ENCODE measurements at regions not wholly inside any gene's neighbourhood (a gene's known extent, or its start where the extent isn't known, plus 50 kb on each side); places are given as distances from the start of the nearest gene placed in this dataset.

DNA sequence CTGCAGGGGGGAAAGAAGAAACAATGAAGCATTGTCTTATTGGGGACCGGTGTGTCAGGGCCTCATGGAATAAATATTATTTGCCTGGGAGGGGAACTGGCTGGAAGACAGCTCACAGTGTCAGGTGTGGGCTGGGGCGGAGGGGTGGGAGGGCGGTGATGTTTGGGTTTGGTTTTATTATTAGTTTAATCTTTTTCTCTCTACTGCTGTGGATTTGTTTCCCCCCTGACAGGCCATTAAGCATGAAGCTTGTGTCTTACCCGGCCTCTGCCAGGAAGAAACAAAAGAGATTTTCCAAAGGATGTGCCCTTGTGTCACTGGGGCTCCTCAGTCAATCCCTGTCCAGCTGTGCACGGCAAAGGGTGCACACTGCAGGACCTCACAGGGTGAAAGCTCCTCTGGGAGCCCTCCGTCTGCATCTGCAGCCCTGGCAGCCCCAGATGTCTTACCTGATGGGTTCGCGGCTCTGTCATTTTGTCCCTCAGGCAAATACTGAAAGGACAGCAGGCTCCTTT is 203.1 kb upstream of the TMEM45B start:
- Histone ChIP-seq H3K9me3 (ENCODE audit: control insufficient read depth in 1 of 2, insufficient read depth in 1 of 2, low read depth in 1 of 2, low read length in 2 of 2) (no peaks in the 10 kb centered on the region), H3K27me3 (ENCODE audit: insufficient read depth, low read length) (no peaks in the 10 kb centered on the region), H4K20me1 (ENCODE audit: insufficient read depth) (no peaks in the 10 kb centered on the region), H3K4me2 (ENCODE audit: low read length) (no peak overlapping the region), H3K27ac (ENCODE audit: low read depth, low read length) (no peak overlapping the region), H3K36me3 (ENCODE audit: control insufficient read depth in 1 of 2, insufficient read depth in 2 of 2, low read length in 2 of 2) (no peaks in the 10 kb centered on the region), H3K9ac (ENCODE audit: low read length) (no peak overlapping the region), H2AFZ (ENCODE audit: low read depth, low read length, poor library complexity, severe bottlenecking) (no peak overlapping the region), H3K4me1 (ENCODE audit: control insufficient read depth in 1 of 2, insufficient read depth in 2 of 2, low read length in 2 of 2) (peaks cover 0 to 7% of the 10 kb centered on the region in 2 experiments; a peak in 1 of 4 replicates), H3K79me2 (ENCODE audit: insufficient read depth, low read length) (no peaks in the 10 kb centered on the region), H3K4me3 (replicated peaks in 1 of 2; ENCODE audit: low read depth in 1 of 2, low read length in 2 of 2) (no peak overlapping the region), H3K9me2 (ENCODE audit: insufficient read depth) (no peaks in the 10 kb centered on the region)
- TF ChIP-seq, protein P1, sequence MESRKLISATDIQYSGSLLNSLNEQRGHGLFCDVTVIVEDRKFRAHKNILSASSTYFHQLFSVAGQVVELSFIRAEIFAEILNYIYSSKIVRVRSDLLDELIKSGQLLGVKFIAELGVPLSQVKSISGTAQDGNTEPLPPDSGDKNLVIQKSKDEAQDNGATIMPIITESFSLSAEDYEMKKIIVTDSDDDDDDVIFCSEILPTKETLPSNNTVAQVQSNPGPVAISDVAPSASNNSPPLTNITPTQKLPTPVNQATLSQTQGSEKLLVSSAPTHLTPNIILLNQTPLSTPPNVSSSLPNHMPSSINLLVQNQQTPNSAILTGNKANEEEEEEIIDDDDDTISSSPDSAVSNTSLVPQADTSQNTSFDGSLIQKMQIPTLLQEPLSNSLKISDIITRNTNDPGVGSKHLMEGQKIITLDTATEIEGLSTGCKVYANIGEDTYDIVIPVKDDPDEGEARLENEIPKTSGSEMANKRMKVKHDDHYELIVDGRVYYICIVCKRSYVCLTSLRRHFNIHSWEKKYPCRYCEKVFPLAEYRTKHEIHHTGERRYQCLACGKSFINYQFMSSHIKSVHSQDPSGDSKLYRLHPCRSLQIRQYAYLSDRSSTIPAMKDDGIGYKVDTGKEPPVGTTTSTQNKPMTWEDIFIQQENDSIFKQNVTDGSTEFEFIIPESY (IDR thresholded peaks at IDR 0.05; ENCODE audit: extremely low read depth, insufficient replicate concordance, low read length) = no peak
- TF ChIP-seq, protein P2, sequence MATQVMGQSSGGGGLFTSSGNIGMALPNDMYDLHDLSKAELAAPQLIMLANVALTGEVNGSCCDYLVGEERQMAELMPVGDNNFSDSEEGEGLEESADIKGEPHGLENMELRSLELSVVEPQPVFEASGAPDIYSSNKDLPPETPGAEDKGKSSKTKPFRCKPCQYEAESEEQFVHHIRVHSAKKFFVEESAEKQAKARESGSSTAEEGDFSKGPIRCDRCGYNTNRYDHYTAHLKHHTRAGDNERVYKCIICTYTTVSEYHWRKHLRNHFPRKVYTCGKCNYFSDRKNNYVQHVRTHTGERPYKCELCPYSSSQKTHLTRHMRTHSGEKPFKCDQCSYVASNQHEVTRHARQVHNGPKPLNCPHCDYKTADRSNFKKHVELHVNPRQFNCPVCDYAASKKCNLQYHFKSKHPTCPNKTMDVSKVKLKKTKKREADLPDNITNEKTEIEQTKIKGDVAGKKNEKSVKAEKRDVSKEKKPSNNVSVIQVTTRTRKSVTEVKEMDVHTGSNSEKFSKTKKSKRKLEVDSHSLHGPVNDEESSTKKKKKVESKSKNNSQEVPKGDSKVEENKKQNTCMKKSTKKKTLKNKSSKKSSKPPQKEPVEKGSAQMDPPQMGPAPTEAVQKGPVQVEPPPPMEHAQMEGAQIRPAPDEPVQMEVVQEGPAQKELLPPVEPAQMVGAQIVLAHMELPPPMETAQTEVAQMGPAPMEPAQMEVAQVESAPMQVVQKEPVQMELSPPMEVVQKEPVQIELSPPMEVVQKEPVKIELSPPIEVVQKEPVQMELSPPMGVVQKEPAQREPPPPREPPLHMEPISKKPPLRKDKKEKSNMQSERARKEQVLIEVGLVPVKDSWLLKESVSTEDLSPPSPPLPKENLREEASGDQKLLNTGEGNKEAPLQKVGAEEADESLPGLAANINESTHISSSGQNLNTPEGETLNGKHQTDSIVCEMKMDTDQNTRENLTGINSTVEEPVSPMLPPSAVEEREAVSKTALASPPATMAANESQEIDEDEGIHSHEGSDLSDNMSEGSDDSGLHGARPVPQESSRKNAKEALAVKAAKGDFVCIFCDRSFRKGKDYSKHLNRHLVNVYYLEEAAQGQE (IDR thresholded peaks at IDR 0.05; ENCODE audit: low read depth) = no peak
- TF ChIP-seq RAD21 (IDR thresholded peaks at IDR 0.05; ENCODE audit: low read depth) (no peak), FOSL1 (IDR thresholded peaks at IDR 0.05; ENCODE audit: low read depth) (no peak), EZH2 (IDR thresholded peaks at IDR 0.05) (no peak), ZFX (IDR thresholded peaks at IDR 0.05) (no peak), ZNF274 (IDR thresholded peaks at IDR 0.05; ENCODE audit: low read depth, low read length) (no peak), EZH2phosphoT487 (IDR thresholded peaks at IDR 0.05; ENCODE audit: borderline replicate concordance) (no peak)
- TF ChIP-seq, protein P3, sequence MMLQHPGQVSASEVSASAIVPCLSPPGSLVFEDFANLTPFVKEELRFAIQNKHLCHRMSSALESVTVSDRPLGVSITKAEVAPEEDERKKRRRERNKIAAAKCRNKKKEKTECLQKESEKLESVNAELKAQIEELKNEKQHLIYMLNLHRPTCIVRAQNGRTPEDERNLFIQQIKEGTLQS (IDR thresholded peaks at IDR 0.05) = no peak
- TF ChIP-seq, protein P4, sequence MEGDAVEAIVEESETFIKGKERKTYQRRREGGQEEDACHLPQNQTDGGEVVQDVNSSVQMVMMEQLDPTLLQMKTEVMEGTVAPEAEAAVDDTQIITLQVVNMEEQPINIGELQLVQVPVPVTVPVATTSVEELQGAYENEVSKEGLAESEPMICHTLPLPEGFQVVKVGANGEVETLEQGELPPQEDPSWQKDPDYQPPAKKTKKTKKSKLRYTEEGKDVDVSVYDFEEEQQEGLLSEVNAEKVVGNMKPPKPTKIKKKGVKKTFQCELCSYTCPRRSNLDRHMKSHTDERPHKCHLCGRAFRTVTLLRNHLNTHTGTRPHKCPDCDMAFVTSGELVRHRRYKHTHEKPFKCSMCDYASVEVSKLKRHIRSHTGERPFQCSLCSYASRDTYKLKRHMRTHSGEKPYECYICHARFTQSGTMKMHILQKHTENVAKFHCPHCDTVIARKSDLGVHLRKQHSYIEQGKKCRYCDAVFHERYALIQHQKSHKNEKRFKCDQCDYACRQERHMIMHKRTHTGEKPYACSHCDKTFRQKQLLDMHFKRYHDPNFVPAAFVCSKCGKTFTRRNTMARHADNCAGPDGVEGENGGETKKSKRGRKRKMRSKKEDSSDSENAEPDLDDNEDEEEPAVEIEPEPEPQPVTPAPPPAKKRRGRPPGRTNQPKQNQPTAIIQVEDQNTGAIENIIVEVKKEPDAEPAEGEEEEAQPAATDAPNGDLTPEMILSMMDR (IDR thresholded peaks at IDR 0.05 in 2 of 3, conservative IDR thresholded peaks at IDR 0.05 in 1 of 3; ENCODE audit: borderline replicate concordance in 1 of 3, insufficient read depth in 1 of 3, low read depth in 2 of 3, low read length in 2 of 3) = no peak
- DNase-seq (ENCODE audit: low read depth, low spot score) (no peak), ATAC-seq (no peak)
- RAD21 ChIA-PET (ENCODE audit: low non-redundant PET in 1 of 2, low total read pairs in 2 of 2, uncharacterized antibody in 2 of 2, unreplicated experiment in 2 of 2) = no interaction called here
- intact Hi-C loops (cut with micrococcal nuclease) = no loop called here
- CTCF ChIA-PET = no interaction called here
- POLR2A ChIA-PET = no interaction called here
- no TSS peak for BruUV-seq (replicated peaks)

Data from HCT116 (cell line).